ENCODE measurements at regions not wholly inside any gene's neighbourhood (a gene's known extent, or its start where the extent isn't known, plus 50 kb on each side); places are given as distances from the start of the nearest gene placed in this dataset.

DNA sequence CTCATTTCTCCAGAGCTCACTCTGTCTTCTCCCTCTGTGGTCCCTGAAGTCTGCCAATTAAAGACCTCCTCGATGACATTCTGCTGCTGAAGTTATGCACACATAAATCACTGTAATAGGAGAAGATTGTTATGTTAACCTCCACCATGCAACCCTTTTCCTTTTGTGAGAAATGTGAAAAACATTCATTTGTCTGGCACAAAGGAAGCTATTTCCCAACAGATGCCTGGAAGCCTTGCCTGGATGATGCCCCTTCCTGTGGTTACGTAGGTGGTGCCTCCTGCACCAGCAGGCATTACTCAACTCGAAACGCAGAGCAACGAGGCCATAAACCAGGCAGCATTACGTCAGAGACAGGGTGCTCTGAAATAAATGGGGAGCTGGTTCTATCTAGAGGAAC lies 327.4 kb upstream of the ZNF507 start:
- DNase-seq (ENCODE audit: low read depth in 4 of 4, low spot score in 1 of 4): no peak

DNA sequence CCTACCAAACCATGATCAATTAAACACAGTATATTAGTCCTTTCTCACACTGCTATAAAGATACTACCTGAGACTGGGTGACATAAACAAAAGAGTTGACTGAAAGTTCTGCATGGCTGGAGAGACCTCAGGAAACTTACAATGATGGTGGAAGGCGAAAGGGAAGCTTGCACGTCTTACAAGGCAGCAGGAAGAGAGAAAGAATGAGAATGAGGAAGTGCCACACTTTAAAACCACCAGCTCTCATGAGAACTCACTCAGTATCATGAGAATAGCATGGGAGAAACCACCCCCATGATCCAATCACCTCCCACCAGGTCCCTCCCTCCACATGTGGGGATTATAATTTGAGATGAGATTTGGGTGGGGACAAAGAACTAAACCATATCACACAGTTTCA lies 324.9 kb upstream of the ZNF507 start:
- DNase-seq (ENCODE audit: low read depth in 4 of 4, low spot score in 1 of 4): no peak

DNA sequence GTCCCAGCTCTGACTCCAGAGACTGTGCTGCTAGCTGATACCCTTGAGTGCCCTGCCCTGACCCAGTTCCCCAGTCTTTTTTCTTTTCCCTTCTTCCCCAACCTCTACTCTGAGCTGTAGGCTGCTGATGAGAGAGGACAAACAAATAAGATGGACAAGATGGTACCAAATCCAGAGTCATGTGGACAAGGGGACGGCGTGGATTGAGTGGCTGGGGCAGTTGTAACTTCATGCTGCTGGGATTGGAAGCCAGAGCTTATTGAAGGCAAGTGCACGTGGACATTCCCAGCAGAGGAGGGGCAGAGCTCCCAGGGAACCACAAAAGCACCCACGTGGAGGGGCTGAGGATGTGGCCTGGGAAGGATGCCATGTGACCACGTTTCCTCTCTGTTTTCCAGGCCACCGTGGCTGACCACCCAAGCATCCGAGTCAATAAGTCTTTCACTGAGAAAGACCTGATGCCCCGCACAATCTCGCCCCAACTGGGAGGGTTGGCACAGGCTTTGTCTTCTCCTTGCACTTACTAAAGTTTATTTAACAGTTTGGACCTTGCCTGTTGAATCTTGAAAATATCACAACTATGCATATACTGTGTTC lies 323.3 kb upstream of the ZNF507 start:
- DNase-seq (ENCODE audit: low read depth in 4 of 4, low spot score in 1 of 4): no peak

DNA sequence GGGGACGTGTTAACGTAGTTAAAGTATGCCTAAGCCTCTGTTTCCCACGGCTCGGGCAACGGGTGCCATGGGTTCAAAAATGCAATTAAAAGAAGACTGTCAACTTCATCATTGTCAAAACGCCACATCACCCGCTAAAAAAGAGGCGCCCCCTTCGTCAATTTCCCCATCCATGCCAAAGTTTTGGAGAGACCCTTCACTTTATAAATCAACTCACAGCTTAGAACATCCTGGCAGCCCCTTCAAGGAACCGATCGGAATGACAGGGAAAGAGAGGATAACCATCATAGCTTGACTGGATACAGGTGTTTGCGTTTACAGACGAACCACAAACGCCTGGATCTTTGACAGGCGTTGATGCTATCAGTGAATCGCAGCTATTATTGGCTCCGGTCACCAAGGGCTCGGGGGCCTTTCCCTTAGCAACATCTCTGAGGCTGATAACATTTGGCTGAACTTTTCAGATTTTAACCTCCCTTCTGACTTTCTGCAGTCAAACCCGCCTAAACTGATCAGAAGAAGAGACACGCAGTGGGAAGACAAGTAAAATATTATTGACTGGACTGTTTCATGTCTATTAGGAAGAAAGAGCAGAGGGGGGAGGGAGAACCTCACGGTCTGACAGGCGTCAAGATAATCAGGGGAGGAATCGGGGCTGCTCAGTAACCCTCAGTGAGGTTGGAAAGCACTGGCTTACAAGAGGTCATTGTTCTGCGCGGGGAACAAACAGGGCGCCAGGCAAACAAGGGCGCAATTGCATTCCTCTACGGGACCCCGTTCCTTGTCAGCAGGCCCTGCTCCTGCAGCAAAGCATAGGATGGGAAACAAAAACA lies 322.5 kb upstream of the ZNF507 start:
- DNase-seq (ENCODE audit: low read depth in 4 of 4, low spot score in 1 of 4): no peak

DNA sequence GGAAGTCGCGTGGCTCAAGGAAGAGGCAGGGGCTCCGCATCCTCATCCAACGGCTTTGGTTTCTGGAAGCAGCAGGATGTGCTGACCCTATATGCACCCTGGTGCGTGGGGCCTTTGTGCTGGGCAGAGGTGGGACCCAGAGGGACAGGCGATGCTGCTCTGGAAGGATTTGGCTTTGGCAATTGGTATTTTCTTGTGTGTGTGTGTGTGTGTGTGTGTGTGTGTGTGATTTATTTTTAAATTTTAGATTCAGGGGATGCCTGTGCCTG lies 321.9 kb upstream of the ZNF507 start:
- DNase-seq (ENCODE audit: low read depth in 4 of 4, low spot score in 1 of 4): no peak

DNA sequence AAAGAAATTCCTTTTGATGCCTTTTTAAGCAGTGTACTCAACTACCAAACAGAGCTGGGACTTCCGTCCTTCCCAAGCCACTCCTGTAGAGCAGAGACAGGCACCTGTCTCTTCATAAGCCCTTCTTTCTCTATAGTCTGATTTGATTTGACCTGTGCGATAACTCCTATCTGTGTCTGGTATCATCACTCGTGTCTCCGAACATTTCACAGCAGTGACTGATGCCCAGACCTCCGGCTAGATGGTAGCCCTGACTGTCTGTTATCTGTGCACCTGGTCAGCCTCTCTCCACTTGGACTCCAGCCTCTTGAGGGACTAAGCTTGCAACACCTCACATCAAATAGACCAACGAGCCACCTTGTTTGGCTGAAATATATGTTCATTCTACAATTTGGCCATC lies 316.2 kb upstream of the ZNF507 start:
- DNase-seq (ENCODE audit: low read depth in 4 of 4, low spot score in 1 of 4): no peak

DNA sequence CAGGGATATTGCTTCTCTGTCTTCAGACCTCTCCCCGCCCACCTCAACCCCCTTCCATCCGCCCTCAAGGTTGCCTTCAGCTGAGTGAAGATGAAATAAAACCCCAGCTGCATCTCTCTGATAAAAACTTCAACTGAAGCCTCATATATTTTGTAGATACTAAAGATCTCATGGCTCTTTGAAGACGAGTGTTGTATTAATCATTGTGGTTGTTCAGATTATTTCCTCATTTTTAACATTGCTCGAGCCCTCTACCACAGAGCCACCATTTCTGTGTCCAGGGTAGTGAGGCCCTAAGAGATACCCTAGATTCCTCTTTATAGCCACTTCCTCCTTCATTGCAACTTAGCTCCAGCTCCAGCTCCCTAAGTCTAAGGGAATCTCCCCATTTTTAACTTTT lies 312.8 kb upstream of the ZNF507 start:
- DNase-seq (ENCODE audit: low read depth in 4 of 4, low spot score in 1 of 4): no peak

DNA sequence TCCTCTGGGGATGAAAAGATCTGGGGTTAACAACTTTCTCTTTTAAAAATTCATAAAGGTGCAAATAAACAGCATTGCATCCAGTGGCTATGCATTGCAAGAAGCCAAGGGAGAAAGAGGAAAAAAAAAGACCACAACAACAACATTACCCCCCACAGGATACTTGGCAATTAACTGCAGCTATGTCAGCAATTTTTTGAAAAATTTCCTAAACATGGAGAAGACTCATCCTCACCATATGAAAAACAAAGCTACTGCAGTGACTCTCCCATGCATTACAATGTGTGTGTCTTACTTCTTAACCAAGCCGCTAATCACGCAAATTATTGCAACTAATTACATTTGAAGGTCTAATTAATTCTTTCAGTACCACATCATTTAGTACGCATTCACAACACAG lies 309.8 kb upstream of the ZNF507 start:
- DNase-seq (ENCODE audit: low read depth in 4 of 4, low spot score in 1 of 4): no peak

DNA sequence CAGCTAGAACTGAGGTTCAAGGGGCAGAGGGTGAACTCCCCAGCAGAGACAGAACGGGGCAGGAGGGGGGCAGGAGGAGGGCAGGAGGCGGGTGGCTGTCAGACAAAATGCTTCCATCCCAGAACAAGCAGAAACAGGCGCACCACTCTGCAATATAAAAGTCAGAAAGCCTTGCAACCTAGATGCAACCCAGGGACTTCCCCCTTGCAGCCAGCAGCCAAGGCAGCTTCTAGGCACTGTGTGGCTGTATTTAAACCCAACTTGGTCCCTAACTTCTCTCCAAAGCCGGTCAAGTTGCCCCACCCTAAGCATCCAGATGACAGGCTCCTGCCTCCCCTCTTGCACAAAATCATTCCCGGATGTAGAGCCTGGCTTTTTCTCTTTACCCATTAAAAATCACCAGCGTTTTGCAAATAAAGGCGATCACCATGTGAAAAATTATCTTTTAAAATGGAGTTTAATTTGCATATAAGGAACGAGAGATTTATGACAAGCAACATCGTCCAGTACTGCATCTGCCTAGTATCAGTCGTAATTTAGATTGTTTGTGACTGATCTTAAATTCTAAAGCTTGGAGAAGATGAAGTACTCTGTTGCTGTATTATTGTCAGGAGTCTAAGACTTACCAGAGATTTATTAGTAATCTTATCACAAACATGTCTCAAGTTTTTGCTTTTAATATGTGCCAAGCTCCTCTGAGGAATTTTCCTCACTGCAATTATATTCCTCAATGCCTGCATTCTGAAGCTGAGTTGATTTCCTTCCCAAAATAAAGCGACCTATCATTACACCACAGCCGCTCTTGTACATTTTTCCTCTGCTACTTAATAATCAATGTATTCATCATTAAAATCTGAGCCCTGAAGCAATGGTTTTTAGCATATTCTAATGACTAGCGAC lies 307.1 kb upstream of the ZNF507 start:
- no peak for DNase-seq (ENCODE audit: low read depth in 4 of 4, low spot score in 1 of 4)

DNA sequence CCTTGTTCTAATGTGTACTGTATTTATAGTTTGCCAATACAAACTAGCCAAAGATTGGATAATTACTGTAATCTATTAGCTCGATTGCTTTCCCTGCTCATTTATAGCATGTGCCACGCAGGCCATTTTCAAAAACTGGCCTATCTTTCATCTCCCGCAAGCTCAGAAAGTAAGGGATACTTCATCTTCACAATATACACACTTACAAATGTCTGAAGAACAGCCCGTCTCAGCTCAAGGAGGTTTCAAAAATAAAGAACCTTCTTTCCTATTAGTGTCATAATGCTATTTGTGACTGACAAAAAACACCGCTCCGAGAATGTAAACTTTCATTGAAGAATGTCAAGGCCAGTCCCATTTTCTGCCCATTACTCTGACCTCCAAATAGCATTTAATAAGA lies 306.4 kb upstream of the ZNF507 start:
- no peak for DNase-seq (ENCODE audit: low read depth in 4 of 4, low spot score in 1 of 4)

DNA sequence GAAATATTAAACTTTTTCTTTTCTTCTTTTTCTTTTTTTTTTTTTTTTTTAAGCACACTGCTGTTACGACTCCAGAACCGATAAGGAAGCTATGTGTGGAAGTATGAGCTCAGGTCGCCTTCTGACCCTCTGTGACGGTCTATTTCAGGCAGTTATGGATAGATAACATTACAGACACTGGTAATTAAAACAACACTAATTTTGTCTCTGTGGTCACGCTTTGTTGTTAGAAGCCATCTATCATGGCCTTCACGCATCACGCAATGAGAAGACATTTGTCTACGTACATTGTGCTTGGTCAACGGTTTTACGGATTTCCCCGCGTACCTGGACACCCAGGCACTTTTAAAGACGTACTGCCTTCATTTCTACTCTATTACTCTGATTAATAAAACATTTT lies 306.0 kb upstream of the ZNF507 start:
- no peak for DNase-seq (ENCODE audit: low read depth in 4 of 4, low spot score in 1 of 4)

DNA sequence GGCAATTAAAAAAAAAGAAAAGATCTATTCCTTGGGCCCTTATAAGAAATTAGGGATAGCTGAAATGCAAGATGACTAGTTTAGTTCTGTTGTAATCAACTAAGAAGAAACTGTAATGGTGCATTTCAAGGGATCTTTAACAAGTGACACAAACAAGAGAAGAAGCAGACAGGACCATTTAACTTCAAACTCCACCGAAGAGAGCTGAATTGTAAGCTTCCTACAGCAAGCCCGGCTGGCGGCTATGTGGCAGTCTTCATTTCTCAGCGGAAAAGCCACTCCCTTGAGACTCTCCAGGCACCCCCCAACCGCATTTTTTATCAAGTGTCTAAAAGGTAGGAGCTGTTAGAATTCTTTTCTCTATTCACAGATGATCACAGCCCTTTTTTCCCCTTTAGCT lies 305.2 kb upstream of the ZNF507 start:
- no peak for DNase-seq (ENCODE audit: low read depth in 4 of 4, low spot score in 1 of 4)

DNA sequence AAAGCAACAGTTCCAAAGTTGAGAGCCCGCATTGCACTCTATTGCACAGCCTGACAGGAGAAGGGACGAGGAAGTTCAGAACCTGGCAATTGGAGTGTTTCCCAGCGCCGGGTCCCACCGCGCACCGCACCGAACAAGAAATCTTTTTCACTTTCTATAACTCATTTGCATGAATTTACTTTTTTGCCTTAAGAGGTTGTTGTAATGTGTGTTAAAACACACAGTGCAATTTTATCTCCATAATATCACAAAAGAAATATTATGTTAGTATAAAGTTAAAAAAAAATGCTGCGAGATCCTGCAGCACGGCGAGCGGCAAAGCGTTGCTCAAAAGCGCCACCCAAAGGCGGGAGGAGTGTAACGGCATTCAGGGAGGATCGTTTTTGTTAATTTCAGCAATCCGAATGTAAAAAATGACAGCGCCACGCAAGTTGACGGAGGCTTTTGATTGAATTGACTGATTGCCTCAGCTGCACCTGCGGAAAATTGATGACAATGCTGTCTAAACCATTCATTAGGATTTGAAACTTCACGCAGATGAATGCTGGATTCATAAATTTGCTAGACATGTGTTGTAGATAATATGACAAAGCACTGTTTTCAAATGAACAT lies 303.6 kb upstream of the ZNF507 start:
- peak in 1 of 4 experiments; percentile 2 for DNase-seq (ENCODE audit: low read depth in 4 of 4, low spot score in 1 of 4)

DNA sequence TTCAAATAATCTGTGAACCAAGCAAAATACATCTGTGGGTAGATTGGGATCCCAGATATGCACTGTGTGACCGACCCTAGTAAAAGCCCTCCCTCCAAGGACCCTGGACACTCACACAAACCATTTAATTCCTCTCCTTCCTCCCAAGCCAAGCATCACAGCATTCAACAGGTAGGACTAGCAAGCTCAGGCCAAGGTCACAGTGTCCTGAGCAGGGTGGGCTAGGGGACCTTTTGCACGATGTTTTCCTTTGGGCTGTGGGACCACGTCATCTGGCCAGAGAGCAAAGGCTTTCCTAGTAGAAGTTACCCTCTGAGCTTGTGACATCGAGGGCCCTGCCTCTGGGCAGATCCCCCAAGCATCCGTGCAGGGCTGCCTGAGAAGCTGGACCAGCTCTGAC lies 297.6 kb upstream of the ZNF507 start:
- no peak for DNase-seq (ENCODE audit: low read depth in 4 of 4, low spot score in 1 of 4)

DNA sequence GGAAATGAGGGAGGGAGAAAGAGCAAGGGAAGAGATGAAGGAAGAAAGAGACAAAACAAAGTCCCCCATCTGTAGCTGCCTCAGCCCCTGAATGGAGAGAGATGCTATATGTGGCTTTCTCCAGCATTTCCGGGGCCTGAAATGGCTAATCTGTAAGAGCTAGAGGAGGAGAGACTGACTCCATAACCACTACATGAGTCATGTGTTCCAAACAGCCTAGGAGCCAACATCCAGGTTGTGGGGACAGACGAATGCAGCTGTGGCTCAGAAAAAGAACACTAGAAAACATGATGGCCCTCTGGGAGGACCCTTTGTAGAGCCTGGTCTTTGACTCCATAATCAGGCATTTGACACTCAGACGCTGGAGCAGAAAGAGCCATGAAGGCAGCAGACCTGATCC lies 292.0 kb upstream of the ZNF507 start:
- no peak for DNase-seq (ENCODE audit: low read depth in 4 of 4, low spot score in 1 of 4)

DNA sequence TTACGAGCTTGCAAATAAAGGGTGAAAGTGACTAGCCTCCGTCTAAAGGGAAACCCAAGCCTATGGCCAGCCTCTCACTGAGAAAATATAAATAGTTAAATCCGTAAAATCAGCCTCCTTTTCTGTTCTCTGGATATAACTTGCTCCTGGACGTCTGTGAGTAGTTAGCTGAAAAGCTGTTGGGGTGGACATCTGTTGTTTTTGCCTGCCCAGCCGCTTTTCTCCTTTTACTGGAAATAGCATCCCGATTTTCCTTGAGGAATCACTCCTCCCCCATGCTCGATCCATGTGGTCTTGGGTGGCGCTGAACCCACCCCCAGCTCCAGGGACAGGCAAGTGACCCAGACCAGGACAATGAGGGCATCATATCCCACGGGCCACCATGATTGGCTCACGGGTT lies 291.5 kb upstream of the ZNF507 start:
- no peak for DNase-seq (ENCODE audit: low read depth in 4 of 4, low spot score in 1 of 4)

DNA sequence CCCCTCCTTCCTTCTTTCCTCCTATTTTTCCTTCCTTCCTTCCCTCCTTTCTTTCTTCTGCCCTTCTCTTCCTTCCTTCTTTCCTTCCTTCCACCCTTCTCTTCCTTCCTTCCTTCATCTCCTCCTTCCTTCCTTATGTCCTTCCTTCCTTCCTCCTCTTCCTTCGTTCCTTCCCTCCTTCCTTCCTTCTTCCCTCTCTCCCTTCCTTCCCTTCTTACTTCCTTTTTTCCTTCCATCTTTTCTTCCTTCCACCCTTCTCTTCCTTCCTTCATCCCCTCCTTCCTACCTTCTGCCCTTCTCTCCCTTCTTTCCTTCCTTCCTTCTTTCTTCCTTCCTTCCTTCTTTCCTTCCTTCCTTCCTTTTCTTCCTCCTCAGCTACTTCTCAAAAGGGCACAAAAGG lies 287.3 kb upstream of the ZNF507 start:
- no peak for DNase-seq (ENCODE audit: low read depth in 4 of 4, low spot score in 1 of 4)

DNA sequence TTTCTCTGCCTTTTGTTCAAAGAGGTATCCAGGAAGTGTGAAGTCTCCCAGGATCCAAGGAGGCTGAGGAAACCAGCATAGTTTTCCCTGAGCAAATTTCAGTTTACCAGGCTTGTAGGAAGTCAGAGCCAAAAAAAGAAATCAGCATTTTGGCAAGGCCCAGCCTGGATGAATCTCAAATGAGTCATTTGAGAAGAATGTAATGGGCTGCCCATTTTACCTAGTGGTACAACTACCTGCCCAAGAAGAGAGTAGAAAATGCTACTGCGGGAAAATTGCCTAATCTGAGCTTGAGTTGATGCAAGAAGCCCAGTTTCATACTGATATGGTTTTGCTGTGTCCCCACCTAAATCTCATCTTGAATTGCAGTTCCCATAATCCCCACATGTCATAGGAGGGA lies 284.1 kb upstream of the ZNF507 start:
- DNase-seq (ENCODE audit: low read depth in 4 of 4, low spot score in 1 of 4): no peak

DNA sequence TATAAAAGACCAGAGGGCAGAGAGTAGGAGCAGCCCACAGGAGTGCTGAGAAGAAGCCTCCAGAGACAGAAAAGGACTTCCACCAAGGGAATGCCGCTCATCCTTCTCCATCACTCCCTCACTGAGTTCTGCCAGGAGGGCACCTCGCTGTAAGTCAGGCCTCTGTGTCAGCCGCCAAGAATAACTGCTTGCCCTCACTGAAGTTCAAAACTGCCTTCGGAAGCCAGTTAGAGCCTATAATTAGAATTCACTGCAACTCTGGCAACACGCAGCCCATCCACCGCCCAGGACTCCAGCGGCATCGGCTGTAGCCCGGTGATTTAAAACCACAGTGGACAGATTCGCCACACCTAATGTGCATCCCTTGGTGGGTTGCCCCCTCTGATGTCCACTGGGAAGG lies 281.8 kb upstream of the ZNF507 start:
- DNase-seq (ENCODE audit: low read depth in 4 of 4, low spot score in 1 of 4): no peak

DNA sequence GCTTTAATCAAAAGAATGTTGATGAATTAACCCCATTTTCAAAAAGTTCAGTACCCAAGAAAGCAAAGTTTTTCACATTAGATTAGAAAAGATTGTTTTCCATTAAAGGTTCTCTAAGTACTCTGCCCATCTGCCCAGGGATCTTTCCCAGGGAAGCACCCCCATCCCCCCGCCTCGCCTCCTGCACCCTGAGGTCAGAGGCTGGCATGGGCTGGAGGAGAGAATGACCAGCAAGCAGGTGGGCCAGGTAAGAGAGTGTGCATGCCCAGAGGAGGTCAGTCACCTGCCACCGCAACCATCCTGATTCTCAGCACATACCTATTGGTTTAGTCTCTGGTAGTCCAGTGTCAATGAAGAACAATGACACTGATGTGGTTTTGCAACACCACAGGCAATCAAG lies 279.4 kb upstream of the ZNF507 start:
- DNase-seq (ENCODE audit: low read depth in 4 of 4, low spot score in 1 of 4): no peak

DNA sequence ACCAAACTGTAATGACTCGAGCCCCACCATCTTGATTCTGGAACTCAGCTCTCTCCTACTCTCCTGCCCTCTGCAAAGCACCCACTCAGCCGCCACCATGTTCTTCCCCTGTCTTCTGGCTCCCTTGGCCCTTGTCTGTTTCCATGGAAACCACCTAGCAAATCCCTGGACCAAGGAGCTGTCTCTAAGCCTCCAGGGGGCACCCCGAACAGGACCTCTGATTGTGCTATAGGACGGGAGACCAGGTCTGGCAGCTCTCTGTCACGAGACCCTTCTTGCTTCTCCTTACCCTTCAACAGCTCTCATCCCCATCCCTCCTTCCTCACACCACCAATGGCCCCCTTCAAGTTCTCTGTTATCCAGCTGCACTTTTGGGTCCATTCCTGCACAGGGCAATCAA lies 277.7 kb upstream of the ZNF507 start:
- DNase-seq (ENCODE audit: low read depth in 4 of 4, low spot score in 1 of 4): no peak

DNA sequence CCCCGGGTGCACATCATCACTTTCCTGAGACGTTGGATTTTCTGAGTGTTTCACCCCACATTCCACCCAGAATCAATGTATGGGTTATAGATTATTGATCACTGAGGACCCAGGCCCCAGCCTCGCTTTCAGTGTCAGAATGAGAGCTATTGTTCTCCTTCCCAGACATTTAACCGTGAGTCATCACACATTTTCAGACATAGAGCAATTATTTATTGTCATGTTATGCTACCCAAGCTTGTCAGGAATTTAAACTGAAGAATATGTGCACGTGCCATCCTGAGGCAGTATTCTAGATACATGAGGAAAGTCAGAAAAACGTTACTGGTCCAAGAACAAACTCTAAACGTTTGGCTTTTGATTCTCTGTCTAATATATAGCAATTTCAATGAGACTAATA lies 276.6 kb upstream of the ZNF507 start:
- DNase-seq (ENCODE audit: low read depth in 4 of 4, low spot score in 1 of 4): no peak

Measured in stimulated activated CD4-positive, alpha-beta T cell treated with anti-CD3 and anti-CD28 coated beads, Interleukin-1b, Interleukin-23, amount 100 ng/mL, for 24 hours (primary cell).